Memory B cell (primary cell): ENCODE measurements at regions not wholly inside any gene's neighbourhood (a gene's known extent, or its start where the extent isn't known, plus 50 kb on each side); places are given as distances from the start of the nearest gene placed in this dataset.
"Not testable (repeated sequence)": the region's sequence is repeated elsewhere in the genome, so short reads cannot be mapped to it uniquely, and the experiment has no call there.

ENCODE experiments used
- ATAC-seq: fragments of 150-1000 bp; cut with Tn5 transposase; 2 replicates; pipeline ENCODE4 v1.10.0; 2021; ENCODE audit warnings: low read depth, mild to moderate bottlenecking, moderate library complexity
- DNase-seq, 2 donors: peaks; one replicate each; pipeline ENCODE4 v3.0.0; 2022; ENCODE audit warnings: low spot score in 2 of 2
- H3K27ac Mint-ChIP-seq: one replicate; pipeline ENCODE4 v1.8.0; 2022; ENCODE audit warnings: mild to moderate bottlenecking, moderate library complexity, mixed read lengths
- H3K27me3 Mint-ChIP-seq: one replicate; pipeline ENCODE4 v1.8.0; 2022; ENCODE audit warnings: mixed read lengths
- H3K36me3 Mint-ChIP-seq: one replicate; pipeline ENCODE4 v1.8.0; 2022; ENCODE audit warnings: mild to moderate bottlenecking, mixed read lengths
- H3K4me1 Mint-ChIP-seq: one replicate; pipeline ENCODE4 v1.8.0; 2022; ENCODE audit warnings: mixed read lengths
- H3K4me3 Mint-ChIP-seq: one replicate; pipeline ENCODE4 v1.8.0; 2022; ENCODE audit warnings: mild to moderate bottlenecking, moderate library complexity, mixed read lengths
- H3K9me3 Mint-ChIP-seq: one replicate; pipeline ENCODE4 v1.8.0; 2022; ENCODE audit warnings: mixed read lengths

GRCh38 chr10:120022357-120022756, 129.8 kb downstream of the SEC23IP start:
- Mint-ChIP-seq H3K27ac (no peak overlapping the region), H3K36me3 (peaks cover 2% of the 10 kb centered on the region), H3K4me3 (no peak overlapping the region), H3K4me1 (no peaks in the 10 kb centered on the region), H3K9me3 (peaks cover 2% of the 10 kb centered on the region), H3K27me3 (peaks cover 11% of the 10 kb centered on the region)
- ATAC-seq (no peak), DNase-seq (no peak)

GRCh38 chr10:120034236-120034635, 141.7 kb downstream of the SEC23IP start:
- no peaks in the 10 kb centered on the region for H3K9me3 Mint-ChIP-seq
- ATAC-seq (no peak), DNase-seq (no peak)
- H3K4me3 Mint-ChIP-seq = no peak overlapping the region
- no peak overlapping the region for H3K27ac Mint-ChIP-seq
- no peaks in the 10 kb centered on the region for H3K4me1 Mint-ChIP-seq
- no peaks in the 10 kb centered on the region for H3K36me3 Mint-ChIP-seq
- H3K27me3 Mint-ChIP-seq = peaks cover 7% of the 10 kb centered on the region

- H3K27ac Mint-ChIP-seq = no peak overlapping the region
- ATAC-seq = no peak
- H3K9me3 Mint-ChIP-seq = no peaks in the 10 kb centered on the region
- H3K4me3 Mint-ChIP-seq = no peak overlapping the region
- H3K27me3 Mint-ChIP-seq = peaks cover 6% of the 10 kb centered on the region
- no peak for DNase-seq
- no peaks in the 10 kb centered on the region for H3K36me3 Mint-ChIP-seq
- H3K4me1 Mint-ChIP-seq = no peaks in the 10 kb centered on the region
Observed at GRCh38 chr10:120039046-120039445, 146.5 kb downstream of the SEC23IP start.

- DNase-seq = no peak
- H3K27me3 Mint-ChIP-seq = peaks cover 6% of the 10 kb centered on the region
Observed at GRCh38 chr10:120039826-120040225, 147.3 kb downstream of the SEC23IP start.

GRCh38 chr10:120041807-120042559, 149.5 kb downstream of the SEC23IP start:
- Mint-ChIP-seq H3K9me3 (no peaks in the 10 kb centered on the region), H3K4me3 (no peak overlapping the region), H3K36me3 (no peaks in the 10 kb centered on the region), H3K4me1 (no peaks in the 10 kb centered on the region), H3K27me3 (peaks cover 6% of the 10 kb centered on the region), H3K27ac (no peak overlapping the region)
- DNase-seq (no peak), ATAC-seq (no peak)

More at GRCh38 chr10:120039826-120040225, 147.3 kb downstream of the SEC23IP start:
- no peaks in the 10 kb centered on the region for H3K36me3 Mint-ChIP-seq
- H3K9me3 Mint-ChIP-seq = no peaks in the 10 kb centered on the region
- no peak for ATAC-seq
- no peak overlapping the region for H3K27ac Mint-ChIP-seq
- no peak overlapping the region for H3K4me3 Mint-ChIP-seq
- no peaks in the 10 kb centered on the region for H3K4me1 Mint-ChIP-seq

DNA sequence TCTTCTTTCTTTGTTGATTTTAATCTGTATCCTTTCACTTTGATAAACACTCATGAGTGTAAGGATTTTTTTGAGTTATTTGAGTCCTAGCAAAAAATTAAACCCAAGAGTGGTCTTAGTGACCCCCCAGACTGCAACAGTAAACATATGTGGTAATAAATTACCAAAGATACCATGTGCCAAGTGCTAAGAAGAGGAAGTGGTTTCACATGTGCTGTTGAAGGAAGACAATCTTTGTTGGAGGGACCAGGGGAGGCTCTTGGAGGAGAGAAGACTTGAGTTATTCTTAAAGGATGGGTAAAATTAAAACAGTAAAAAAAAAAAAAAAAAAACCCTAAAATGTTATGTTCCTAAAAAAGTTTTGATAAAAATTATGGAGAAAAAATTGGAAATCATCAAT, 150.2 kb downstream of the SEC23IP start:
- no peaks in the 10 kb centered on the region for H3K4me1 Mint-ChIP-seq

GRCh38 chr10:120047373-120047772, 154.8 kb downstream of the SEC23IP start:
- not testable (repeated sequence) for H3K4me3 Mint-ChIP-seq, H3K27me3 Mint-ChIP-seq, H3K9me3 Mint-ChIP-seq, ATAC-seq, H3K36me3 Mint-ChIP-seq, DNase-seq, H3K27ac Mint-ChIP-seq, H3K4me1 Mint-ChIP-seq

More for the DNA sequence above, 150.2 kb downstream of the SEC23IP start:
- DNase-seq (no peak), ATAC-seq (no peak)
- Mint-ChIP-seq H3K9me3 (no peaks in the 10 kb centered on the region), H3K27ac (no peak overlapping the region), H3K36me3 (no peaks in the 10 kb centered on the region), H3K27me3 (peaks cover 6% of the 10 kb centered on the region), H3K4me3 (no peak overlapping the region)

GRCh38 chr10:120047926-120048325, 155.4 kb downstream of the SEC23IP start:
- Mint-ChIP-seq H3K27ac (no peak overlapping the region), H3K4me3 (no peak overlapping the region), H3K36me3 (no peaks in the 10 kb centered on the region), H3K27me3 (peaks cover 8% of the 10 kb centered on the region), H3K9me3 (no peaks in the 10 kb centered on the region), H3K4me1 (peaks cover 6% of the 10 kb centered on the region)
- DNase-seq (no peak), ATAC-seq (no peak)

DNA sequence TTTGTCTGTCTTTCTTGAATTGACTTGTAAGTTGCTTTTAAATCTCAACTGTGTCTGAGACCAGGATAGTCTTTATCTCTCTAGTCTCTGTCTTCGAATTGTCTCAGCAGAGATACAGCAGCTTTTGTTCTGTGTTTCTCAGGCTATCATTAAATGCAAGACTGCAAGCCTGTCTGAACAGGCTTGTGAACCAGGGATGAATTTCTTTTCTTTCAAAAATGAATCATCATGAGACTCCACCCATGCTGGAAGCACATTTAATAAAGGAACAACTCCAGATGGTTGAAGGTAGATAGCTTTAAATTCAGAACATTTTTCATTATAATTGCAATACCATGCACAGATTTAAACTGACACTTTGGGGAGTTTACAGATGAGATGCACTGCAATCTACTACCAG, 155.9 kb downstream of the SEC23IP start:
- ATAC-seq (no peak), DNase-seq (no peak)
- Mint-ChIP-seq H3K4me1 (peaks cover 6% of the 10 kb centered on the region), H3K9me3 (no peaks in the 10 kb centered on the region), H3K27me3 (peaks cover 8% of the 10 kb centered on the region), H3K4me3 (no peak overlapping the region), H3K36me3 (no peaks in the 10 kb centered on the region), H3K27ac (no peak overlapping the region)

GRCh38 chr10:120051671-120052070, 159.1 kb downstream of the SEC23IP start:
- H3K4me1 Mint-ChIP-seq = peaks cover 6% of the 10 kb centered on the region
- no peak for DNase-seq
- H3K9me3 Mint-ChIP-seq = no peaks in the 10 kb centered on the region
- H3K27ac Mint-ChIP-seq = no peak overlapping the region
- H3K27me3 Mint-ChIP-seq = peaks cover 11% of the 10 kb centered on the region
- H3K4me3 Mint-ChIP-seq = no peak overlapping the region
- H3K36me3 Mint-ChIP-seq = no peaks in the 10 kb centered on the region
- no peak for ATAC-seq

DNA sequence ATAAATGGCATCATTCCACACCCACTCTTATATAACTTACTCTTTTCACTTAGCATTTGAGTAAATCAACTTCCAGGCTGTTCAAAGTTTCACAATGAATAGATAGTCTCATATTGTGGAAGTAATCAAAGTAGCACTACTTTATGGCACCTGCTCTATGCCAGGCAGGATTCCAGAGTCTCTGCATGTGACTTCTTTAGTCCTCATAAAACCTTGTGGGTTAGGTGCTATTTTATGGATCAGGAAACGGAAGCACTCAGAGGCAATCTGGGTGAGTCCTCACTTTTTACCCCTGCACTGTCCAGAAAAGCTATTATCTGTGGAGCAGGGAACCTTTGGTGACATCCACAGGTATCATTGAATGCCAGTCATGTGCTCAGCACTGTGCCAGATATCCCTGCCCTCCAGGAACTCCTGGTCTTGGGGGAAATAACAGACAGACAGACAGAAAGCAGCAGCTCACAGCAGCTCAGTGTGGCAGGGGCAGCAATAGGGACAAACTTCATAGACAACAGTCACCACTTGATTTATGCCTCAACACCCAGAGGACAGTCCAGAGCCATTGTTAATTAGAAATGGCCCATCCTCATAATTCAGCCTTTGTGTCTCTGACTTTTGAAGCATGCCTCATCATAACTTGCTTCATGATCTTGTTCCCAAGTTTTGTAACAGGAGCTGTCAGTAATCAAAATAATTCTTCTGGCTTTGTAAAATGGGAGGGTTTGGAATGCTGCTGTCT, 160.6 kb downstream of the SEC23IP start:
- Mint-ChIP-seq H3K9me3 (no peaks in the 10 kb centered on the region), H3K27ac (no peak overlapping the region), H3K27me3 (peaks cover 11% of the 10 kb centered on the region), H3K4me1 (peaks cover 6% of the 10 kb centered on the region), H3K36me3 (no peaks in the 10 kb centered on the region), H3K4me3 (no peak overlapping the region)
- ATAC-seq (no peak), DNase-seq (no peak)

DNA sequence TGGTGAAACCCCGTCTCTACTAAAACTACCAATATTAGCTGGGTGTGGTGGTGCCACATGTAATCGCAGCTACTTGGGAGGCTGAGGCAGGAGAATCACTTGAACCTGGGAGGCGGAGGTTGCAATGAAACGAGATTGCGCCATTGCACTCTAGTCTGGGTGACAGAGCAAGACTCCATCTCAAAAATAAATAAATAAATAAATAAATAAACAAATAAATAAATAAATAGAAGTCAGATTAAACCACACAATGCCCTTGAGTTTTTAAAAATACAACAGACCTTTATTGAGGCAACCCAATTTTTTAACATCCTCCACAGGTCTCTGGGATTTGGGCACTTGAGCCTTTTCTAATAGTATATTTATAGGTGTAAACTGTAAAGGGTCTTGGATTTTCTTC, 167.3 kb downstream of the SEC23IP start:
- ATAC-seq, H3K27me3 Mint-ChIP-seq, H3K27ac Mint-ChIP-seq, H3K4me1 Mint-ChIP-seq, H3K4me3 Mint-ChIP-seq, H3K36me3 Mint-ChIP-seq, DNase-seq, H3K9me3 Mint-ChIP-seq: not testable (repeated sequence)

GRCh38 chr10:120067427-120067826, 174.9 kb downstream of the SEC23IP start:
- Mint-ChIP-seq H3K27ac (no peak overlapping the region), H3K36me3 (no peaks in the 10 kb centered on the region), H3K4me1 (no peaks in the 10 kb centered on the region), H3K27me3 (peaks cover 14% of the 10 kb centered on the region), H3K9me3 (peaks cover 6% of the 10 kb centered on the region), H3K4me3 (no peak overlapping the region)
- no peak for ATAC-seq
- DNase-seq = no peak

GRCh38 chr10:120069700-120070099, 177.2 kb downstream of the SEC23IP start:
- Mint-ChIP-seq H3K27me3 (peaks cover 9% of the 10 kb centered on the region), H3K9me3 (peaks cover 11% of the 10 kb centered on the region), H3K4me1 (no peaks in the 10 kb centered on the region), H3K36me3 (no peaks in the 10 kb centered on the region), H3K4me3 (no peak overlapping the region), H3K27ac (no peak overlapping the region)
- ATAC-seq = no peak
- DNase-seq = no peak
